HG02571 (cell line): ENCODE measurements at regions not wholly inside any gene's neighbourhood (a gene's known extent, or its start where the extent isn't known, plus 50 kb on each side); places are given as distances from the start of the nearest gene placed in this dataset.
"Not testable (repeated sequence)": the region's sequence is repeated elsewhere in the genome, so short reads cannot be mapped to it uniquely, and the experiment has no call there.

ENCODE experiments used
- ATAC-seq: cut with Tn5 transposase; IDR thresholded peaks from one replicate; pipeline ENCODE4 v1.9.1; 2021; ENCODE audit warnings: mild to moderate bottlenecking, moderate library complexity; ENCODE audit not compliant: unreplicated experiment

DNA sequence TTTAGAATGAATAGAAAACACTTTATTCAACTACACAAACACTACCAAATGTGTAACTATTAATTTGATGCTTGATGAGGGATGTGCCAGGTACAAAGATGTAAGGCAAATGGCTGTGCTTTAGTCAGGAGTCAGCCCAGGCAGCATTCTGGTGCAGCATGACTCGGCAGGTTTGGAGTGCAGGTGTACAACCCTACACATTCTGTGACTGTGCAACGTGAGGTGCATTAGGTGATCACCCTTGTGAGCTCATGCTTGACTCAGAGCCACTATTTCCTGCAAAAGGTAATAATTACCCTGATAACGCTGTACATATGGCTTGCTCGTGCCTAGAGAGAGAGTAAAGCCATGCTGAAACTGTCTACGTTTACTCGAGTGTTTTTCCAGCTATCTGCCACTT, 288.7 kb upstream of the DSEL start:
- no peak for ATAC-seq

DNA sequence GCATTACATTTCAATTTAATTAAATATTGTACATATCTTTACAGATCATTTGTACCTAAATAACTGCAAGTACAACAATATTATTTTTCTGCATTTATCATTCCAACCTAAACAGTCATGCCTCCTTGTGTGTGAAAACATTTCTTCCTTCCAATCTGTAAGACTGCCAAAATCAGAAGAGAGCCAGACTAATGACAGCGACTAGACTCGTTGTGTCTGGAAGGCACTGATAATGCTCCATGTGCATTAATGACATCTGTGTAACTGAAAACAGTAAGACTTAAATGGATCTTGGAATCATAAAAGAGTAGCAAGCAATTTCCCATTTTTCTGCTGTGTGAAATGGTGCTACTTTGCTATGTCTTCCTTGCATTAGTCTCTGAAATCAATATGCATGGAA, 278.0 kb upstream of the DSEL start:
- no peak for ATAC-seq

DNA sequence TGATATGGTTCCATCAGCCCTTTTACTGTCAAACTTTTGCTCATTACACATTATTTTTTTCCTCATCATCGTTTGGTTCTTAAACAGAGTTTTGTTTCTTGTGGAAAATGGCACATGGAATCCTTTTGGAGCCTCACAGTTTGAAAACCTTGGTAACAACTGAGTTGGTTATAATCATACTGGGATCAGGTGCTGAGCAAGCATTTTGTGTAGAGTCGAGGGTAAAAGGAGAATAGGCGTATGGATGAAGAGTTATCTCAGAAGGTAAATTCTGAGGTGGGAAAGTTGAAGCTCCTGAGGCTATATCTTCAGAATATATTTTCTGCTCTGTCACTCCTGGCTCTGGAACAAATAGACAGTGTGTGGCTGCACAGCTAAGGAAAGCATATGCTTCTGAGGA, 274.0 kb upstream of the DSEL start:
- ATAC-seq: no peak

DNA sequence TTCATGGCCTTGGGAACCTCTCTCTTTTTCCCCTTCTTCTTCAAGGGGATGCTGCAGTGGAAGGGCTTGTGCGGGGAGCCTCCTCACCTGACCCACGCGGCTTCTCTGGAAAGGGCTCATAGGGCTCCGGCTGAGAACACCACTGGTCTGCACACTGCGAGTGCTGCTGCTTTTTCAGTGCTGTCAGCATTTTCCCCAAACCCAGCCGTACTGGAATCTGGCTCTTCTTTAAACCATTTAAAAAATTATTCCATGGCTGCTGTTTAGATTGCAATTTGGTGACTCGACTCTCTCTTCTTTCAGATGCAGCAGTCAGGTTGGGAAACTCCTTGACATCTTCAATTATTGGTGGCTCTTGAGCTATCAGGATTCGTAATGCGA, 272.6 kb upstream of the DSEL start:
- ATAC-seq: no peak

DNA sequence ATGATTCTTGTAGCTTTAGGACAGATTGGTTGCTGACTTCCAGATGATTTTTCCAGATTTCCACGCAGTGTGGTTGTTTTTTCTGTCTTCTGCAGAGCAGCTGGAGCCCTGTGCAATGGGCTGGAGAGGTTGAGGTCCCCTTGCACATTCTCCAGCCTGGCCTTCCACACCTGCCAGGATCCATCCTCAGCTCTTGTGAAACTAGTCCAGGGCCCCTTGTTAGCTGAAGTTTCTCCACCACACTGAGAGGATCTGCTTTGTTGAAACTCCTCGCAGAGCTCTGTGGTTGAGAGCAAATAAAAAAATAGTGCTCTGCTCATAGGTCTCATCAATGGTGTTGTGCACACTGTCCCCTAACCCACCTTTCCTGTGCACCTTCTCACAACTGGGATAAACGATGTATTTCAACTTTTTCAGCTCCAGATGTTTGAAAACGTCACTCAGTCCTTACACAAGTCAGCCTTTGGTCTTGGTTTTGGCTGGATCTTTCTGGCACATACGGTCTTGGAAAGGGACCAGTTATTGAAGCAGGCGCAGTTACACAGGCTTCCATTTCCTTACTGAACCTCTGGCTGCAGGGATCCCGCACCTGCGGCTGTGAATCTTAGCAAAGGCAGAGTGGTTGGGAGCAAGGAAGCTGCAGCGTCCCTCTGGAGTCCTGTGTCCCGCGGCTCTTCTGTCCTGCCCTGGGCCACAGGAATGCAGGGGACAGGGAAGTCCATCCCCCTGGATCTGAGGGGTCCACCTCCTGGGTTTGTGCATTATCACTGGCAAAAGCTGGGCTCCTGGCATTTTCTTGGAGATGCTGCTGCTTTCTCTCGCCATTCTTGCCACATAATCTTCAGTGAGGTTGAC, 272.0 kb upstream of the DSEL start:
- ATAC-seq: no peak

DNA sequence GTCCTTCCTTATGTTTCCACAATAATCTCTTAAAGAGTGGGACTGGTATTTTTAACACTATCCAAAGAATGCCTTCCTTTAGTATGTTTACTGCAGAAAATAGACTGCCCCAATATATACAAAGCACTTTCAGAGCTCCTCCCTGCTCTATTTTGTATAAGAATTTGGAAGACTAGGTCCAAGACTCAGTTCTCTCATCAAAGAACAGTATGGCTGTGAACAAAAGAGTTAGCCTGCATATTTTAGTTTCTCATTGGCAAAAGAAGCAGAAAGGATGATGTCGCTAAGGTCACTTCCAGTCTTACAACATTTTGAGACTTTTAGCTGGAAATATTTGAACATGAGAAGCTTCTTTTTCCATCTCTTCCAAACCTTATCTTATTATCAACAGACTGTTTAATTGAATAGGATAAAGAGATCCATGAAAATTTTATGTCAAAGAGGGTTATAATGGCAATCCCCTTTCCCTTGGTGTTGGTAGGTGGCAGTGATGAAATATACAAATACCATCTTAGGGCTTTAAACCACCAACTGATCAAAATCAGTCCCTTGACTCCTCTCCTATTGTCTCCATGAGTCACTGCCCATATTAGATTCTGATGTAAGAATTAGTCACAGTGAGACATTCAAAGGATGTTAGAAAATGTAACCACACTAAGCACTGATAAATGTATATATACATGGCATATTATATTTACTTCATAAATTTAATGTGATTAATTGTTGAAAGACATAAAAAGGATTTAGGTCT, 266.9 kb upstream of the DSEL start:
- ATAC-seq: no peak

DNA sequence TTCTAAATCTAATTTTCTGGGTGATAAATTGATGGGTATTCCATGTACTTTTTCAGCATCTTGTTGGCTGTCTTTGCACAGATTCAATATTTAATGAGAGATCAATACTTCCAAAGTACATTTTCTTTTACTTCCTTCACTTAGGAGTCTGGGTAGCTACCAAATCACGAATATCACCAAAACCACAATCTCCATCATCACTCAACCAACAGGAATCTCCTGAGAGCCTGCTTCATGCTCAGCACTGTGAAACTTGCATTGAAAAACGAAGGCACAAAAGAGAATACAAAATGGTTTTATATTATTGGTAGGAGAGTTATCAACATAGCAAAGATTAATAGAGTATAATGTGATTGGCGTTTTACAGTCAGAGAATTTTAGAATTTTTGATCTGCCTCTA, 261.5 kb upstream of the DSEL start:
- ATAC-seq: no peak

DNA sequence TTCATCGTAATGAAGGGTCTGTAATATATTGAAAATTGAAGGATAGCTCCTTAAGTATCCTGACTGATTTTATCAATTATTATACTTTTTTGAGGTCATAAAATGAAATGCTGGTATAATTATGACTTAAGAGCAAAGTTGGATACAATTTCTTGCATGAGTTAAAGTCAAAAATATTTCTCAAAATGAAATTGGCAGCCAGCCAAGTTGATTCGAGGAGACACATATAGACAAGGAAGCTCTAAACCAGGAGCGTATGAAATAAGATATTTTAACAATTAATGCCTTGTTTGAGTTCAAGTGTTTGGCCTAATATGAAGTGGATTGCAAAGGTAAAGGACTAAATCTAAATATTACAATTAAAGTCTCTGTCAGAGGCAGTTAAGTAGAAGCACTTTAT, 260.4 kb upstream of the DSEL start:
- ATAC-seq: no peak

DNA sequence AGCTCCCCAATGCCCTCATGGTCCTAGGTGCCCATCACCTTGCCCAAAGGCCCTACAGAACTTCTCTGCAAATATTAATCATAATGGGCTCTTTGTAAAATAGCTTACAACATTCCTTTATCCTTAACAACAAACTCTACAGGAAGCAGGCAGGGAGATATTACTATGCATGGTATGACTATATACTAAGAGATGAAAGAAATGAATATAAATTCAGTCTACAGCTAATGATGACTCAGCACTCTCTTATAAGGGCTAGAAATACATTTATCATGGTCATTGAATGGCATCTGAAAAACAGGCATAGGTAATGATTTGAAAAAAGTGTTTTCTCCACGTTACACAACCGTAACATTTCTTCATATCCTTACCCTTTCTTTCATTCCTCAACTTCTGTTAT, 254.8 kb upstream of the DSEL start:
- ATAC-seq: no peak

DNA sequence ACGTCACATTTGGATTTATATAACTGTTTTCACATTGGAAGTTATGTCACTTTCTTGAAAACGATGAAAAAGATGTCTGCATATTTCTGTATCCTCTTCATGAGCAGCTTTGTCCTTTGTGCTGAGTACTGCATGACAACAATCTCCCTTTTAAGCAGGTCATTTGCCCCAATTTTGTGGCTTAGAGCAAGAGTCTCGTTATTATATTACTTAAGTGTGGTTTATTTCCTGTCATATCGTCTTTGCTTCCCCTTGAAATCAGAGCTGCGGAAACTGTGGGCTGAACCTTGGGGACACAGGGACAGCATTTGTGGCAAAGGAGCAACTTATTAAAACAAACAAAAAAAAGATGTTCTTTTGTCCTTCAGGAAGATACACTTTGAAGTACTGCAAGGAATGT, 254.0 kb upstream of the DSEL start:
- ATAC-seq: no peak

DNA sequence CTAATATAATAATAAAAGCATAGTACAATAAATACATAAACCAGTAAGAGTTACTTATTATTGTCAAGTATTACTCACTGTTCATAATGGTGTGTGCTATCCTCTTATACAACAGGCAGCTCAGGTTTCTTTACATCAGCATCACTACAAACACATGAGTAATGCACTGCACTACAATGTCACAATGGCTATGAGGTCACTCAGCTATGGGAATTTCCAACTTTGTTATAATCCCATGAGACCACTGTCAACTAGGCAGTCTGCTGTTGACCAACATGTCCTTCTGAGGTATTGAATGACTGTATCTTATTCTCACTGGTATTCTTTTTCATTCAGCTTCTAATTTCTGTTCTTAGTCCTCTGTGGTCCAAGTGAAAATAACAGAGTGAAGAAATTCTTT, 250.4 kb upstream of the DSEL start:
- ATAC-seq: peak; percentile 68

DNA sequence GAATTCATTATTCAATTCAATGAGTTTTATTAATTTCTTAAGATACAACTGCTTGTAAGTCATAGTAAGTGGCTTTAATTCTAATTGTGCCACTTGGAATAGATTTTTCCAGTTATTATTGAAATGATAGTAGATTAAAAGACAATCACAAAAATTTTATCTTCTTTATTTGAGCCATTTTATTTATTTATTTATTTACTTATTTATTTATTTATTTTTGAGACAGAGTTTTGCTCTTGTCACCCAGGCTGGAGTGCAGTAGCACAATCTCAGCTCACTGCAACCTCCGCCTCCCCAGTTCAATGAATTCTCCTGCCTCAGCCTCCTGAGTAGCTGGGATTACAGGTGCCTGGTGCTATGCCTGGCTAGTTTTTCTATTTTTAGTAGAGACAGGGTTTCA, 235.7 kb upstream of the DSEL start:
- not testable (repeated sequence) for ATAC-seq

DNA sequence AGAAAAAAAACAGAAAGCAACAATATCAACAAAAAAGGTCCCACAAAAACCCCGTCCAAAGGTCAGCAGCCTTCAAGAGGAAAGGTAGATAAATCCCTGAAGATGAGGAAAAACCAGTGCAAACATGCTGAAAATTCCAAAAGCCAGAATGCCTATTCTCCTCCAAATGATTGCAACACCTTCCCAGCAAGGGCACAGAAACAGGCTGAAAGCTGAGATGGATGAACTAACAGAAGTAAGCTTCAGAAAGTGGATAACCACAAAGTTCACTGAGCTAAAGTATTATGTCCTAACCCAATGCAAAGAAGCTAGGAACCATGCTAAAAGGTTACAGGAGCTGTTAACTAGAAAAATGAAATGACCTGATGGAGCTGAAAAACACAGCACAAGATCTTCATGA, 226.4 kb upstream of the DSEL start:
- no peak for ATAC-seq

DNA sequence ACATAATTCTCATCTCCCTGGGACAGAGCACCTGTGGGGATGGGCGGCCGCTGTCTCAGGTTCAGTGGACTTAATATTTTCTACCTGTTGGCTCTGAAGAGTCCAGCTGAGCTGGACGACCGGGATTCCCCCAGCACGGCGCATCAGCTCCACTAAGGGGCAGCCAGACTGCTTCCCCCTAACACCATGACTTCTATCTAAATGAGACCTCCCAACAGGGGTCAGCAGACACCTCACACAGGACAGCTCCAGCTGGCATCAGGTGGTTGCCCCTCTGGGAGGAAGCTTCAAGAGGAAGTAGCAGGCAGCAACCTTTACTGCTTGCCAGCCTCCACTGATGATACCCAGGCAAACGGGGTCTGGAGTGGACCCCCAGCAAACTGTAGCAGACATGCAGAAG, 226.0 kb upstream of the DSEL start:
- ATAC-seq: no peak

DNA sequence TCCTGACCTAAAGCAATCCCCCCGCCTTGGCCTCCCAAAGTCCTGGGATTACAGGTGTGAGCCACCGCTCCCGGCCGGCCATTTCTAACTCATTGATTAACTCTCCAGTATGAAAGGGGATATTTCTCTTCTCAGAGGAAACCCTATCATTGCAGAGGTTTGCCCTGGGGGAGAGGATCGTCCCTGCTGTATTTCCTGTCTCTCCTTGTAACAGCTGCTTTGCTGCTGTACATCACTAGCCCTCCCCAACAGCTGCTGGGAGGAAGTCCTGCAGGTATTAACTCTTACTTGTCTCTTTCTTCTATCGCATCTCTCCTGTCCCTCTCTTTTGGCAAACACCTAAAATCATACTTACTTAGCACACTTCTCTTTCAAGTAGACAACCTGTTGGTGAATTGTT, 219.0 kb upstream of the DSEL start:
- ATAC-seq: no peak

DNA sequence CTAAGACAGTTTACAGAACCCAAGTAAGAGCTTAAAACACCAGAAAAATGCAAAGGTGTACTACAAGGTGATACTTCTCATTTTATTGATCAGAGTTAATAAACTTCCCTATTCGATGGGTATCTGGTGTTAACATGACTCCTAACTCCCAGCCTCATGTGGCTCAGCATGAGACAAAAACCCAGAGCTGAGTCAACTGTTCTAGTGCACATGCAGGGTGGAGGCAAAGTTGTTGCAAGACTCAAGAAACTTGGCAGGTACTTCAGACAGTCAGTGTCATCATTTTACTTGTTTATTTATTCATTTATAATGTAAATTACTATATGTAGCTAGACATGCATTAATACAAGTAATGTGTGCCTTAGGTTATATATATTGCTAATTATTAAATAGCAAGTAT, 216.6 kb upstream of the DSEL start:
- no peak for ATAC-seq

DNA sequence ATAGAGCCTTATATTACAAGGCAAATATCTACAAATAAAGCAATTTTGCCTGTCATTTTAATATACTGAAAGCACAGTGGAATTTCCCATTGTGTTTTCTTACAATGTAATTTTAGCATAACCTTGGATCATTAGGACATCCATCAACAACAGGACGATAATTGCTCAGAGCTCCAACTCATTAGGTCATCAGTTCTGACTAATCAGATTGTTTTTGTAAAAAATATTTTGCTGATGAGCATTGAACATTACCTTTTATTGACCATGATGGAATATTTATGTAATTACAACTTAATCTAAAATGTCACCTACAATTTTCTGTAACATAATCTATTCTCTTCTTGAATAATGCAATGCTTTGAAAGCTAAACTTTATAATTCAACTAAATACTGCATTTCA, 215.3 kb upstream of the DSEL start:
- no peak for ATAC-seq

DNA sequence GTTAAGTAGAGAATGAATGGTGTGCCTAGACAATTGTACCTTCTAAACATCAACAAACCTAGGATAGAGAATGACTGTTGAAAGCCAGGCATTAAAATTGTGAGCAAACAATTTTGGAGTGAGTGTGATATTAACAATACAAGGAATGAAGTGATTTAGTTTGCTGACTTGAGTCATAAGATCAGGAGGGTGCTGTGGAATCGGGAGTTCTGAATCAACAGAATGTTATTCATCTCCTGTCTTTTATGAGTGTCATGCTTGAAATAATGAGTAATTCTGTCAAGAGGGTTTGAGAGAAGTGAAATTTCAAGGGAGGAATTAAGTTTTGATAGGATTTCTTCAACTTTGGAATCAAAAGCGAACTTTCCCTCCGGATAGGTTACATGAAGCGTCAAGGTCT, 214.4 kb upstream of the DSEL start:
- no peak for ATAC-seq

DNA sequence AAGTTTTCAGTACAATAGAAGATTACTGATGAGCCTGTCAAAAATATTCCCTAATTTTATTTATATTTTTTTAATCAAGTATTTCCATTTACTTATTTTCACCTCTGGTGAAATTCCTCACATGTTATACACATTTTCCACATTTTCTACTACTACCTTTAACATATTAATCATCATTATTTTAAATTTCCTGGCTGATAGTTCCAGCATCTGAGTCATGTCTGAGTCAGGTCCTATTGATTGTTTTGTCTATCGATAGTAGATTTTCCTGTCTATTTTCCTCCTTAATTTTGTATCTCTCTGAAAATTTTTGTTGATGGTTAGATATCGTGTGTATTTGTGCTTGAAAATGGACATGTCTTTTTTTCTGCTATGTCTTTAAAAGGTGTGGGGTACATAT, 211.8 kb upstream of the DSEL start:
- no peak for ATAC-seq

DNA sequence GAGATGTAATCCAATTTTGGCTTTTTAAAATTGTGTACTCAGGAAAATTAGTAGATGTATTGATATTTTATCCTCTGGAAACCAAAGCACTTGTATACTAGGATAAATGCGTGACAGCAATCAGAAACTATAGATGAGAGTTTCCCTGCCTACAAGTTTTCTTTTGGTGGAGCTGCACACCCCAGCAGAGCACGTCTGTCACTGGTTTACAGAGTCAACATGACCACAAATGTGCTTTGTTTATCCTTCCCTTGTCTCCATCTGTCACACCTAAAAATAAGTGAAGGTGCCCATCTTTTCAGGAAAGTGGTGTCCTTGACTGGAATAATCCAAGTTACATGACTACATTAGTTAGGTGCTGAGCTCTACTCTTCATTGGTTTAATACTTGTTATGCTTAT, 210.4 kb upstream of the DSEL start:
- no peak for ATAC-seq

DNA sequence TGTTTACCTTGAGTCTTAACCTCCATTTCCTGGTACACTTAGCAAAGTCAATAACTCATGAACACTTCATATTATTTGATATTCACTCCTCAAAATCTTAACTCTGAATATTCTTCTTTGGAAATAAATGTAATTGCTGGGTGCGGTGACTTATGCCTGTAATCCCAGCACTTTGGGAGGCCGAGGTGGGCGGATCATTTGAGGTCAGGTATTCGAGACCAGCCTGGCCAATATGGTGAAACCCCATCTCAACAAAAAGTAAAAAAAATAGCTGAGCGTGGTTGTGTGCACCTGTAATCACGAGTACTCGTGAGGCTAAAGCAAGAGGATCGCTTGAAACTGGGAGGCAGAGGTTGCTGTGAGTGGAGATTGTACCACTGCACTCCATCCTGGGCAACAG, 201.3 kb upstream of the DSEL start:
- no peak for ATAC-seq

DNA sequence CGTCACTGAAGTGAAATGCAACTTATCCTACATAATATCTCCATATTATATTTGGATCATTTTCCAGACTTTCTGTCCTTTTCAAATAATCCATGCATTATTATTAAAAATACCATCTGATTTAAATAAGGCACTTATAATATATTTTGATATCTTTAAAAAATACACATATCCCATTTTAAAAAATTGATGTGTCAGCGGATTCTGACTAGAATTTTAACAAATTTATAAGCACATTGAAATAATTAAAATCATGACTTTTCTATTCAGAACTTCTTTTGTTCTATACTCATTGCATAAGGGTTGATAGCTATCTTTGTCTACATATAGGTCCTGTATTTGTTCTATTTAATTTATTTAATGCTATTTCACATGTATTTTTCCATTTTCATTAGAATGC, 199.0 kb upstream of the DSEL start:
- ATAC-seq: no peak

DNA sequence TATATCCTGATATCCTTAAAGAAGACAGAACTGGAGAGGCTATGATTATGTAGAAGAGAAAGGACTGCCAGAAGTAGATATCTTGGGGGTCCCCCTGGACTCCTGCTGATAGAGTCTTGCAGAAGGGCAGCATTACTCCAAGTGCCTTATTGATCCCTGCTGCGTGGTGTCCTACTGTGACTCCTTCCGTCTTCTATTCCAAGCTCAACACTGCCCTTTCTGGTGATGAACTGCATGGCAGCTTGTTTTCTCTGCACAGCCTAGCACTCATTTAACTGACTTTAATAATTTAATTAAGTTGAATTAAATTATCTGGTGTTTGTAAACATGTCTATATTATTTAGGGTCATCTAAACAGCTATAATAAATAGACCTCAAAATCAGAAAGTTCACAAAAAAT, 194.1 kb upstream of the DSEL start:
- no peak for ATAC-seq
